GM12865 (cell line): ENCODE measurements at regions not wholly inside any gene's neighbourhood (a gene's known extent, or its start where the extent isn't known, plus 50 kb on each side); places are given as distances from the start of the nearest gene placed in this dataset.

Source experiments
- DNase-seq: peaks from one replicate; pipeline ENCODE4 v3.0.0; 2010; ENCODE audit warnings: low read depth
- H3K4me3 ChIP-seq: 2 replicates; pipeline ENCODE4 v1.5.1; 2011; ENCODE audit warnings: mild to moderate bottlenecking, low read depth, low read length, control low read depth
- TF ChIP-seq, protein P1 (sequence below): IDR thresholded peaks from 2 replicates; pipeline ENCODE4 v1.5.1; 2011; ENCODE audit warnings: low read length, control low read depth, low read depth, inconsistent platforms; ENCODE audit not compliant: insufficient read depth; ENCODE audit errors: missing control alignments

DNA sequence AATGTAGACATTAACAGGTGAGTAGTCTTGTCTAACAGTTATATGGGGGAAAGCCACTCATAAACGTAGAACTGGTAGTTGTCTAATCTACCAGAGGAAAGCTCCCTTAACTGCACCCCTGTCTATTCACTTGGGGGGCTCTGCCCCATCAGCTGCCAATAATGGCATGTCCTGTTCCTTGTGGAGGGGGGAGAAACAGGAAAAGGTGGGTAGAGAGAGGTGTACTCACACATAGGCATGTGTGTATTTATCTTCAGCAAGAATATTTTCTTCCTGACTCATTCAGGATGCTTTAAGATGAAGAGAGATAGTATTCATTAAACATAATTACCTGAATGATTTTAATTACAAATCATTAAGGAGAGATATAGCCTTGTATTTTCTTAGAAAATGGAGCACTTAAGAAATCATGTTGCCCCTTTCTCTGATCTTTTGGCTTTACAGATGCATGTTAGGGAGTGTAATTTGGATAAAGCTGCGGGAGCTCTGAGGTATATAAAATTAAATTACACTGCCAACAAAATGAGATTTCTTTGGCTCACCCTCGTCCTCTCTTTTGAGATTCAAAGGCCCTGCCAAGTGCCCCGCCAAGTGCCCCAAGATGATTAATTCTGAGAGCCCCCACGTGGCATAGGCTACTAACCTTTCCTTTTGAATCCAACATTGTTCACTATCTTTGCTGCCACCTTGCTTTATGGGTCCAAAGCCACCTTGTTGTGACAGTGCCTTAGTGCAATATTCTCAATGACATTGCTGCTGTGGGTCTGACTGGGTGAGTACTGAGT is 286.3 kb upstream of the LYPLAL1 start:
- no peak for DNase-seq
- no peak overlapping the region for H3K4me3 ChIP-seq
- TF ChIP-seq, protein P1, sequence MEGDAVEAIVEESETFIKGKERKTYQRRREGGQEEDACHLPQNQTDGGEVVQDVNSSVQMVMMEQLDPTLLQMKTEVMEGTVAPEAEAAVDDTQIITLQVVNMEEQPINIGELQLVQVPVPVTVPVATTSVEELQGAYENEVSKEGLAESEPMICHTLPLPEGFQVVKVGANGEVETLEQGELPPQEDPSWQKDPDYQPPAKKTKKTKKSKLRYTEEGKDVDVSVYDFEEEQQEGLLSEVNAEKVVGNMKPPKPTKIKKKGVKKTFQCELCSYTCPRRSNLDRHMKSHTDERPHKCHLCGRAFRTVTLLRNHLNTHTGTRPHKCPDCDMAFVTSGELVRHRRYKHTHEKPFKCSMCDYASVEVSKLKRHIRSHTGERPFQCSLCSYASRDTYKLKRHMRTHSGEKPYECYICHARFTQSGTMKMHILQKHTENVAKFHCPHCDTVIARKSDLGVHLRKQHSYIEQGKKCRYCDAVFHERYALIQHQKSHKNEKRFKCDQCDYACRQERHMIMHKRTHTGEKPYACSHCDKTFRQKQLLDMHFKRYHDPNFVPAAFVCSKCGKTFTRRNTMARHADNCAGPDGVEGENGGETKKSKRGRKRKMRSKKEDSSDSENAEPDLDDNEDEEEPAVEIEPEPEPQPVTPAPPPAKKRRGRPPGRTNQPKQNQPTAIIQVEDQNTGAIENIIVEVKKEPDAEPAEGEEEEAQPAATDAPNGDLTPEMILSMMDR = no peak

DNA sequence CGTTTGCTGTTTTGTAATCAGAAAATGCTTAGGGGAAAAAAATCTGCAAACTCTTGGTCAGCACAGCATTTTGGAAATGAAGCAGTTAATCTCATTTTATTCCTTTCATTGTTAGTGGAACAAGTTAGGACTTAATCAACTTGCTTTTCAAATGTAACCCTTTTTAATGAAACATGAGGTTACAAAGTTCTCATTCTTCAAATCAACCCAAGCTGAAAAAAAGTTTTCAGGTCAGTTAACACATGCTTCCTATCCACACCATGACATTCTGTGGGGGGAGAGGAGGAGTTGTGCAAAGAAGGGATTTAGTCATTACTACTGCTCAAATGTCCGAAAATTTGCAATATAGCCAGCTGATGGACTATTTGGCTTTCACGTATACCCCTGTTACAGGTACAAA is 283.2 kb upstream of the LYPLAL1 start:
- TF ChIP-seq, protein P1 = no peak
- DNase-seq = no peak

DNA sequence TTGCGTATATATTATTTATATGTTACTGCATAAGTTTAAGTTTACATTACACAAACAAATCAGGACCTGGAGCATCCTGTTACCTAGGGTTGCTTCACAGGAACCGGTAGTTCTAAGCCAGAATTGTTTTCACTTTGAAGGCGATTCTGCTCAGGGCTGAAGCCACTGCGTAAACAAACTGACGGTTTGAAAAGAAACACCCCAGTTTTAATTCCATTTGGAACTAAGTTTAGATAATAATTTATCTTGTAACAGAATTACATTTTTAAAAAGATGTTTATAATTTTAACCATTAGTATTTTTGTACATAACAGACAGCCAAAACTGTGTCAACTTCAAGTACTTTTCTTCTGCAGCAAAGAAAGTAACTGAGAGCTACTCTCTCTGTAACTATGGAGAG is 282.1 kb upstream of the LYPLAL1 start:
- no peak overlapping the region for H3K4me3 ChIP-seq
- no peak for DNase-seq
- TF ChIP-seq, protein P1 = no peak

More for the DNA sequence above, 283.2 kb upstream of the LYPLAL1 start:
- no peak overlapping the region for H3K4me3 ChIP-seq

DNA sequence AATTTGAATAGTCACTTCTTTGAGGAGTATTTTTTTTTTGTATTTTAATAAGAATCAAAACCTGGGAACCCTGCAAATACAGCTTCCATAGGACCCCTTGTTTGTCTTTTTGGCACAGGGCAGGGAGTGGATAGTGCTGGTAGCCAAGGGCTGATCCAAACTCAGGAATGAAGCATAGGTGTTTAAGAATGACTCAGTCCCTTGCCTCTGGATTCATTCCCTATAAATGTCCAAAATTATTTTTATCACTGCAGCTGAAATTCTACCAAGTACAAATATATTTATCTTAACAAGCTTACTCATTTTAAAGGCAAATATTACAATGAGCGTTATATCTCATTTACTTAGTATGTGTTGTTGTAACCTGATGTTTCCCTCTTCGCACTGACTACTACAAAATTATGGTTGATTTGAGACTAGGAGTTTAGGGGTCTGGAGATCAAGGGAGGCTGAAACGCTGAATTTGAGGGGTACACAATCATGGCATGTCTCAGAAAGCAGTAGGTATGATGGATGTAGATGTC is 278.6 kb upstream of the LYPLAL1 start:
- no peak for DNase-seq
- H3K4me3 ChIP-seq = no peak overlapping the region

DNA sequence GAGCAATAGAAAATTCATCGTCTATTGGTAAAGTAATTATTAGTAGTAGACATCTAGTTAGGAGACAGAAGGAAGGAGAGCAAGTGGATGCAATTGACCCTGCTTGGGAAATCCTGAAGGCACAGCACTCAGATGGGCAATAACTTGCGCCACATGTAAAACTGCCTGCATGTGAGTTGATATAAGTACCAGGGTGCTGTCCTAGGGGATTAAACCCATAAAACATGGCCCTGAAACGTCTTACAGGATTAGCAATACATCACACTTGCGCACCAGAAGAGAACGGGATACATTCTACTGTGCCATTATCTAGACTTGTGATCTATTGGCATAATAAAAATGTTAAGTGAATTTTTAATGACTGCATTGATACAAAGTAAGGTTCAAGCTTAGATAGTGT is 277.5 kb upstream of the LYPLAL1 start:
- no peak for DNase-seq
- TF ChIP-seq, protein P1 = no peak
- H3K4me3 ChIP-seq = no peak overlapping the region

More for the DNA sequence above, 278.6 kb upstream of the LYPLAL1 start:
- TF ChIP-seq, protein P1 = no peak

DNA sequence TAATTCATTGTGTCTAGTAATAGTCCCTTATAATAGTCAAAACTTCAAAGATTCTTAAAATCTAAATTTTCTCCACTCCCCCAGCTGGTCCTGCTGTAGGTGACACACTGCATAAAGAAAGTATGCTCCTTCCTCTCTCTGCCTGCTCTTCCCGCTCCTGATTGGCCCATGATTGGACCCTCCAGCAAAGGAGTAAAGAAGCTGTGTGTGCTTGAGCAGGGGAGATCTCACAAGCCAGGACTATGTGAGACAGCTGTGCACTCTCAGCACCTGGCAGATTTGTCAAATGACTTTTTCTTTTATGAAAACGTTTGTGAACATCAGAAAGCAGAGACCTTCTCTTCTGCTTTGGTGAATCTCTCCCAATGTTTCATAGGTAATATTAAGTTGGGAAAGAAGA is 274.8 kb upstream of the LYPLAL1 start:
- DNase-seq = no peak
- no peak overlapping the region for H3K4me3 ChIP-seq
- TF ChIP-seq, protein P1 = no peak
